Brain microvascular endothelial cell (primary cell): ENCODE measurements at regions not wholly inside any gene's neighbourhood (a gene's known extent, or its start where the extent isn't known, plus 50 kb on each side); places are given as distances from the start of the nearest gene placed in this dataset.

Experiments
- DNase-seq: peaks from one replicate; pipeline ENCODE4 v3.0.0-alpha.2; 2020
- H3K27ac ChIP-seq: fragments of 250-450 bp; sonication (Bioruptor Pico); 2 replicates; pipeline ENCODE4 v1.5.1; 2020; ENCODE audit warnings: mild to moderate bottlenecking, moderate library complexity
- H3K27me3 ChIP-seq: fragments of 250-450 bp; sonication (Bioruptor Pico); replicated peaks from 2 replicates; pipeline ENCODE4 v1.5.1; 2020; ENCODE audit warnings: mild to moderate bottlenecking
- H3K36me3 ChIP-seq: fragments of 250-450 bp; sonication (Bioruptor Pico); replicated peaks from 2 replicates; pipeline ENCODE4 v1.5.1; 2020; ENCODE audit warnings: mild to moderate bottlenecking
- H3K4me3 ChIP-seq: 2 replicates; pipeline ENCODE4 v1.5.1; 2011; ENCODE audit warnings: low read depth, mild to moderate bottlenecking, control low read depth, low read length, moderate library complexity
- CTCF ChIP-seq: IDR thresholded peaks from 2 replicates; pipeline ENCODE4 v1.5.1; 2011; ENCODE audit warnings: low read depth, mild to moderate bottlenecking, moderate library complexity, low read length, control low read depth, inconsistent platforms; ENCODE audit errors: missing control alignments
- in situ Hi-C: cut with HindIII; loops from 2 replicates; pipeline ENCODE4 v1.10.0; 2017; ENCODE audit warnings: low sequenced_read_pairs, low pct_ligation_motif_present

GRCh38 chr18:69162649-69163048 is 238.0 kb upstream of the DOK6 start:
- no peak for TF ChIP-seq CTCF
- H3K4me3 ChIP-seq = no peak overlapping the region
- DNase-seq = no peak
- in situ Hi-C loops = no loop called here
- no peaks in the 10 kb centered on the region for H3K36me3 ChIP-seq
- H3K27ac ChIP-seq = no peak overlapping the region
- H3K27me3 ChIP-seq = no peaks in the 10 kb centered on the region

- no peak overlapping the region for H3K27ac ChIP-seq
- no peaks in the 10 kb centered on the region for H3K36me3 ChIP-seq
- no peak overlapping the region for H3K4me3 ChIP-seq
- in situ Hi-C loops = no loop called here
- no peak for TF ChIP-seq CTCF
- DNase-seq = no peak
- no peaks in the 10 kb centered on the region for H3K27me3 ChIP-seq
Observed at GRCh38 chr18:69172046-69172445, 228.6 kb upstream of the DOK6 start.

- no peaks in the 10 kb centered on the region for H3K36me3 ChIP-seq
- in situ Hi-C loops = no loop called here
- no peak for DNase-seq
- H3K27me3 ChIP-seq = no peaks in the 10 kb centered on the region
- no peak overlapping the region for H3K4me3 ChIP-seq
- no peak overlapping the region for H3K27ac ChIP-seq
- no peak for TF ChIP-seq CTCF
Observed at GRCh38 chr18:69175681-69176080, 225.0 kb upstream of the DOK6 start.

- TF ChIP-seq CTCF = no peak
- no peaks in the 10 kb centered on the region for H3K27me3 ChIP-seq
- no peak for DNase-seq
- in situ Hi-C loops = no loop called here
- no peak overlapping the region for H3K27ac ChIP-seq
- H3K36me3 ChIP-seq = no peaks in the 10 kb centered on the region
- no peak overlapping the region for H3K4me3 ChIP-seq
Observed at GRCh38 chr18:69176741-69177140, 223.9 kb upstream of the DOK6 start.

- in situ Hi-C loops = no loop called here
- no peak for DNase-seq
- H3K27me3 ChIP-seq = no peaks in the 10 kb centered on the region
- no peak for TF ChIP-seq CTCF
- no peak overlapping the region for H3K4me3 ChIP-seq
- H3K36me3 ChIP-seq = no peaks in the 10 kb centered on the region
- H3K27ac ChIP-seq = no peak overlapping the region
Observed at GRCh38 chr18:69177702-69178101, 223.0 kb upstream of the DOK6 start.

- Histone ChIP-seq H3K27ac (no peak overlapping the region), H3K4me3 (no peak overlapping the region), H3K27me3 (no peaks in the 10 kb centered on the region), H3K36me3 (no peaks in the 10 kb centered on the region)
- DNase-seq = no peak
- in situ Hi-C loops = no loop called here
- no peak for TF ChIP-seq CTCF
Observed at GRCh38 chr18:69186162-69186561, 214.5 kb upstream of the DOK6 start.
